GM12892 (cell line): ENCODE measurements at regions not wholly inside any gene's neighbourhood (a gene's known extent, or its start where the extent isn't known, plus 50 kb on each side); places are given as distances from the start of the nearest gene placed in this dataset.

ENCODE experiments used
- POLR2A ChIP-seq: IDR thresholded peaks from 2 replicates; pipeline ENCODE4 v1.6.1; 2011; ENCODE audit warnings: low read depth, low read length, control low read depth
- POLR2AphosphoS5 ChIP-seq: IDR thresholded peaks from 2 replicates; pipeline ENCODE4 v1.6.1; 2011; ENCODE audit warnings: low read depth, low read length, control low read depth
- TAF1 ChIP-seq: IDR thresholded peaks from 2 replicates; pipeline ENCODE4 v1.6.1; 2011; ENCODE audit warnings: low read depth, mild to moderate bottlenecking, control low read depth, low read length, borderline replicate concordance

GRCh38 chr10:78556705-78557432 lies 511.9 kb upstream of the ZMIZ1 start:
- TF ChIP-seq POLR2A (no peak), POLR2AphosphoS5 (no peak), TAF1 (no peak)
